NCI-H2227 (cell line): ENCODE measurements at regions not wholly inside any gene's neighbourhood (a gene's known extent, or its start where the extent isn't known, plus 50 kb on each side); places are given as distances from the start of the nearest gene placed in this dataset.

Source experiments
- DNase-seq: peaks from one replicate; lab custom pipeline; 2025; ENCODE audit not compliant: unreplicated experiment; lab: John Stamatoyannopoulos, UW

DNA sequence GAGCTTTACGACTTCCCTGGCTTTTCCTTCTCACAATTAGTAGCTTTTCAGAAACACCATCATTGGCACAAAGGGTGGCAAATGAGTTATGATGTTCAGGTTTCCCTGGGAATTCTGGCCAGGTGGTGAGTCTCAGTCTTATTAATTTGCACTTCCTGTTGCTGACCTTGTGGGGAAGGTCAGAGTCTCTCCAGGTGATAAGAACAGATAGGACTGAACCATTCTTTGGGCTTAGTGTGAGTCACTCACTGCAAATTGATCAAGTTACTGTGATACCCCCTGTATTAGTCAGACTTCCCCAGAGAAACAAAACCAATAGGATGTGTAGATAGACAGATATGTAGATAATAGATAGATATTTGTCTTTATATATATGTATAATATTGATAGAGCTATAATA, 53.8 kb upstream of the RANBP3L start:
- DNase-seq, result no peak

DNA sequence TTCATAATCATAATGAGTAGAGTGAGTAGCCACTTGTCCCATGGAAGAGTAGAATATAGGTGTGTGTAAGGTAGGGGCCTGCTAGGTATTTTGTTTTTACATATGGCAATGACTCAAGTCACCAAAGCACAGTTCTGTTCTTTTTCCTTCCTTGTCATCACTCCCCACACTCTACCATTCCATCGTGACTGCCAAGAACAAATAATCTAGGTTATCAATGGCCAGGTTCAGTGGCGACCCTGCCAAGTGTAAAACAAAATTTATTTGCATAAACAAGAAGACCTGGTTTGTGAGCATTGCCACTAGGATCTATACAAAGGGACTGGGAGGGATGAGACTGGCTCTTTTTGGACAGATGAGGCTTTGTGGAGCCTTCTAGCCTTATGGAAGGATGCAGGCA, 55.2 kb upstream of the RANBP3L start:
- DNase-seq, result no peak

DNA sequence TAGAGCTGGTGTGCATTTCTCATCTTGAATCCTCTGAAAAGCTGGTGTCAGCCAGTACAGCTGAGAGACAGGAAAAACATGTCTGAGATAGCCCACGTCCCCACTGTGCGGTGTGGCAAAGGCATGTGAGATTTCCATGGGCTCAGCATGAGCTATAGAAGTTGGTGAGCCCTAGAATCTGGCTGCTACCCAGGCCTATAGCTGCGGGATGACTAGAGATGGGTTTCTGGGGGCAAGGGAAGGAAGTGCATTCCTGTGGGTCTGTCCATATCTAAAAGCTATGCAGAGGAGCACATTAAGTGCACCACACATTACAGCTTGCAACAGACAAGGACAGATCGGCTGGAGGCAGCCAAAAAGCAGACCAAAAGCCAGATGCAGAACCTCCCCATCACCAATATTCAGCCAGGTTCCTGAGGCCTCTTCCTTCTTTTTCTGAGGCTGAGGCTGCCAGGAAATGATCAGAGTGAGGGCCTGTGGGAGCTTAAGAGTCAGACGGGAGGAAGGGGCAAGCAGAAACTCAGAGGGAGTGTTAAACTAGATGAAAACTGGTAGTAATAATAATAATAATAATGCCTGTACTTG, 55.8 kb upstream of the RANBP3L start:
- no peak for DNase-seq

DNA sequence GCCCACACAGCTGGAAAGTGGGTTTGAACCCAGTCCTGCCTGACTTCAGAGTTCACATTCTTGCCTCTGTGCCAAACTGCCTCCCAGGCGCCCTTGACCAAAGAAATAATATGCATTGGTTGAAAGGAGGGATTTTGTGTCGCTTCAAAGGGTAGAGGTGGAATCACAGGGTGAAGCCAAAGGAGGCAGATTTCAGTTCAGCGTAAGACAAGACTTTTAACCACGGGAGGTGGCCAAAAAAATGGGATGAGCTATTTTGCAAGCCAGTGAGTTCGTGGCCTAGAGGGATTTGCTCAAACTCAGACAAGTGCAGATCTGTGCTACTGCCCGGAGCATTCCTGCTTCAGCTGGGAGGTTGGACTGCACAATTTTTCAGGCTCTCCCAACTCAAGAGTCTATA, 57.6 kb upstream of the RANBP3L start:
- no peak for DNase-seq

DNA sequence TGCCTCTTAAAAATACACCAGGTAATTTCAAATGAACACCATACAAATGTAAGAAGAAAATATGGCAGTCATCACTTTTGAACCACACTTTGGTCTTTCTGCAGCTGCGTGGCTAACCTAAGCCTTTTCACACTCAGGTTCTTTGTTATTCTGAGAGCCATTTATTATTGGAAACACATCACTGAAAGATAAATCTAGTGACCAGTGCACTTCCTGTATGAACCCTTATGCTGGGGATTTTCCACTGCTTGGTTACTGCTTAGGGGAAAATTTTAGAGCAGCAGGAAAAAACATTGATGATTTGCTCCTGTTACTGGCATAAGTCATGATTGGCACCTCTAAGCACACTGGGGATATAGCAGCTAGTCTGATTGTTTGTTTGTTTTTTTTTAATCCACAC, 58.6 kb upstream of the RANBP3L start:
- DNase-seq, result no peak

DNA sequence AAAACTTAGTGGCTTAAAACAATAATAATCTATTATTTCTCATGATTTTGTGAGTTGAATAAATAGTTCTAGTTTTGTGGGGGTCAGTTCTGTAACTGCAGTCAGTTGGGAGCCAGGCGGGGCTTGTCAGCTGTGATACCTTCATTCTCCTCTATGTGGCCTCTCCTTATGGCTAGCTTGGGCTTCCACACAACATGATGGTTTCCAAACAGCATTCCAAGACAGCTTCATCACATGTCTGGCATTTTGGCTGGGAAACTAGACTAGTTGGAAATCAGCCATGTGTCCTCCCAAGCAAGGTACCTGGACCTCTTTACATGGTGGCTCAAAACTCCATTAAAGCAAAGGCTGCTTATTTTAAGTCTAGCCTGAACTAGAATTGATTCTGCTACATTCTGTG, 61.4 kb upstream of the RANBP3L start:
- DNase-seq, result no peak

DNA sequence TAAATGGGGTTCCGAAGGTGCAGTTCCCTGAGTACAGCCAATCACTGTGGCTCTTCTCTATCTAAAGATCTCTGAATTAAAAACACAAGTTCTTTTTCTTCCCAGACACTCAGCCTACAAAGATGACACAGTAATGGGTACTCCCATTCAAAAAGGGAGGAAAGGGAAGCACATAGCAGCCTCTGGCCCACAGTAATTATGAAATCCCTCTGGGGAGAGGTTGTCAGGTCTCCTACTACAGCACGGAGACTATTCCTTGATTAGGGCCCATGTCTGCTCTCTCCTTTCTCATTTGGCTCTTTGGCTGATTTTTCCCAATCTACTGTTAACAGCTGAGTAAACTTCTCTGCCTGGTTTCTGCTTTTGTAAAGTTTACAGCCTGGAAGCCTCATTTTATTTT, 62.0 kb upstream of the RANBP3L start:
- DNase-seq, result no peak

DNA sequence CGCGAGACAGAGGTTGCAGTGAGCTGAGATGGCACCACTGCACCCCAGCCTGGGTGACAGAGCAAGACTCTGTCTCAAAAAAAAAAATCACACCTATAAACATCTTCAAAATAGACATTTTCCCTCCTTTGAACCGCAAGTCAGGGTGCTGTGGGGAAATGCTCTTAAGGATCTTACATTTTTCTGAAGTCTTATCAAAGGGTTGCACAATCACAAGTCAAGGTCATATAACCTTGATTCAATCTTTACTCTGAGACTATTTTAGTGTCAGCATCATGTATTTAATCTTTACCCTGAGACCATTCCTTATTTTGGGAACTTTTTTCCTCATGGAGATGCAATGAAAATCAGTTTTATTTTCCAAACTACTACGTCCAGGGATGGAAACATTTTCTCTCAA, 62.8 kb upstream of the RANBP3L start:
- DNase-seq, result no peak

DNA sequence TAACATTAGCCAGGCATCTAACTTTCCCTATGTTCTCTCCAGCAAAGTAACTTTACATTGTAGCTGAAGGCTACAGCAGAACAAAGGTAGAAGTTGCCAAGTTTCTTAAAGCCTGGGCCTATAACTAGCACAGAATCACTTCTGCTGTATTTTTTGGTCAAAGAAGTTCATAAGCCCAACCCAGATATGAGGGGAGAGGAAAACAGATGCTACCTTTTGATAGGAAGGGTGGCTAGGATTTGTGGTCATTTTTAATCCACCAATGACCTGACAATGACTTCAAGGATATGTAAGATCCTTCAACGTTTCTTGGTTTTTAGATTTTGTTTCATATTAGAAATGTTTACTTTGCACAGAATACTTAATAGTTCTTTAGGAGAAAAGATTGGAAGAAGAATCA, 64.2 kb upstream of the RANBP3L start:
- no peak for DNase-seq

DNA sequence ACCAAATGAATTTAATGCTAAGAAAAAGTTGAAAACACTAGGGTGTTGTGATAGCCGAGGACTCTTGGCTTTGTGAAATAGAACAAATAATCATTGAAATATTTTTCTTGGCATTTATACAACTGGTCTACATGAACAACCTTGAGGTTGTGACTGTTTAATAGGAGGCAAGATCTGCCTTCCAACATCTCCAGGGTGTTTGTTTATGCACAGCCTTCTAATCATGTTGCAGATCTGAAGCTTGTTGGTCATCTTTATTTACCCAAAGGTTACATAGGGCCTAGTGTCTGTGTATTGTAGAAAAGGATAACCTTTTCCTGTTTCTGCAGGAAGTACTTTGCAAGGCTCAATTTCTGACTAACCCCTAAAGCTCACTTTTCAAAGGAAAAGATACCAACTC, 65.2 kb upstream of the RANBP3L start:
- no peak for DNase-seq

DNA sequence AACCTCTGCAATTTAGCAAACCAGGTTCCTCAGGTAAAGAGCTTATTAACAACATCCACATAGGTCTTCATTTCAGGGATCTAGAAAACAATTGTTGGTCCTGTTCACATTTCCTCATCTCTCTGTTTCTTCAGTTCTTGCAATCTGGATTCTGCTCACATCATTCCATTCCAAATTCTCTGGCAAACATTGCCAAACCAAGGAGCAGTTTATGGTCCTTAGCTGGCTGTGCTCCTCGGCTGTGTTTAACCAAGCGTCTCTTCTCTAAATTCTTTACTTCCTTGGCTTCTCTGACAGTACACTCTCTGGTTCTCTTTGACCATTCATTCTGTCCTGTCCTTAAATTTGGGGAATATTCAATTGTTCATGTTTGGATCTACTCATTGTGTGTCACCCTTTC, 65.8 kb upstream of the RANBP3L start:
- no peak for DNase-seq

DNA sequence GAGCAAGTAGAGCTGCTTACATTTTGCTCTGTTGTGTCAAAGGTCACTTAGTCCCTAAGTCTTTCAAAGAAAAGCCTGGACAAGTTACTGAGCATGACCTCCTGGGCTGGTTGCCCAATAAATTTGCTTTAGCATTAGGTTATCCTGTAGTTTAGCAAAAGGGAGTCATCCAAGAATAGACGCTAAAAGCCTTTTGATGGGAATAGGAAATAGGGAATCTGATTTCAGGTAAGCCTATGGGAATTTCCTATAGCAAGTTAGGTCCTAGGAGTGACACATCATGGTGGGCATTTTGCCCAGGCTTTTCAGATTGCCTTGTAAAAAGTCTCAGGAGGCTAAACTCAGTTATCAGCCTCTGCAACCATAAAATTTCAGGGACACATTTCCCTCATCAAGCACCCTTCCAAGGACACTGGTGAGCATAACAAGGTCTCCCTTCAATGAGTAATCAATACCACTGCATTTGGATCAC, 67.6 kb upstream of the RANBP3L start:
- DNase-seq, result no peak

DNA sequence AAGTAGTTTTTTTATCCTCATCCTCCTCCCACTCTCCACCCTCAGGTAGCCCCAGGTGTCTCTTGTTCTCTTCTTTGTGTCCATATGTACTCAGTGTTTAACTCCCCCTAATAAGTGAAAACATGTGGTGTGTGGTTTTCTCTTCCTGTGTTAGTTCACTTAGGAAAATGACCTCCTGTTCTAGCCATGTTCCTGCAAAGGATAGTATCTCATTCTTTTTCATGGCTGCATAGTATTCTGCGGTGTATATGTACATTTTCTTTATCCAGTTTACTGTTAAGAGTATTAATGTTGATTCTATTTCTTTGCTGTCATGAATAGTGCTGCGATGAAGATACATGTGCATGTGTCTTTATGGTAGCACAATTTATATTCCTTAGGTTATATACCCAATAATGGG, 68.4 kb upstream of the RANBP3L start:
- no peak for DNase-seq

DNA sequence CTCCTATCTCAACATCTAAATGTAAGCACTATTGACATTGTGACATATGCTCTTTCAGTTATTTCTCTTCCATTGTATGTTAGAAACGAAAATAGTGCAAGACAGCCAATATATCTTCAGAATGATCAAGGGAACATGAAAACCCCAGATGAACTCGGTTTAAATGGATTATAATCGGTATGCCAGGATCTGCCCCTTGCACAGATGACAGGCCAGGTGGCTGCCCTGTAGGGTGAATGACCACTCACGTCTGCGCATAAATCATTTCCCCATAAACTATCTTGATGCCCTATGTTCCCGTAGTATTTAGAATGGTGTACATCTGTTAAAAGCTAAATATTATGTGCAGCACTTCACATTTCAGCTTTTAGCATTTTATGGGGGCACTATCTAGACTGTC, 69.7 kb upstream of the RANBP3L start:
- DNase-seq, result no peak

DNA sequence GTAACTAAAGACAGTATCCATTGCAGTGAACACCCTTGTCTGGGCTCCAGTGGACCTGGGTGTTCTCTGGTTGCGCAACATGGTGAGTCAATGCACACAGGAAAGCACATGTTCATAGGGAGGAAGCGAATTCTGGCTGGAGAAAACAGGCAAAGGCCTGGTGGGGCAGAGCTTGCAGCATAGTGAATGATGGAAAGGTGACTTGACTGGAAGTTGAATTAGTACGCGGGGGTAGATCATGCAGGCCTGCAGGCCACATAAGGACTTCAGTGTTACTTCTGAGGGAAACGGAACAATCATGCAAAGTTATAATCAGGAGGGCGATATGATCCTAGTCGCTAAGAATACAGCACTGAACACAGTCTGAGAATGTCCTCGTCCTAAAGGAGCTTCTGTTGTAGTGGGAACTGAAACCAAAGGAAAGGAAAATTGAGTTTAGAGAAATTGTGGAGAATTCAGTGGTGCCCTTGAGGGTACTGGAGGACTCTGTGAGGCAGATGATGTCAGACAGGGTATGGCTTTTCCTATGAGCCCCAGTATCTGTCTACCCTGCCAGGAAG, 71.9 kb upstream of the RANBP3L start:
- DNase-seq, result no peak

DNA sequence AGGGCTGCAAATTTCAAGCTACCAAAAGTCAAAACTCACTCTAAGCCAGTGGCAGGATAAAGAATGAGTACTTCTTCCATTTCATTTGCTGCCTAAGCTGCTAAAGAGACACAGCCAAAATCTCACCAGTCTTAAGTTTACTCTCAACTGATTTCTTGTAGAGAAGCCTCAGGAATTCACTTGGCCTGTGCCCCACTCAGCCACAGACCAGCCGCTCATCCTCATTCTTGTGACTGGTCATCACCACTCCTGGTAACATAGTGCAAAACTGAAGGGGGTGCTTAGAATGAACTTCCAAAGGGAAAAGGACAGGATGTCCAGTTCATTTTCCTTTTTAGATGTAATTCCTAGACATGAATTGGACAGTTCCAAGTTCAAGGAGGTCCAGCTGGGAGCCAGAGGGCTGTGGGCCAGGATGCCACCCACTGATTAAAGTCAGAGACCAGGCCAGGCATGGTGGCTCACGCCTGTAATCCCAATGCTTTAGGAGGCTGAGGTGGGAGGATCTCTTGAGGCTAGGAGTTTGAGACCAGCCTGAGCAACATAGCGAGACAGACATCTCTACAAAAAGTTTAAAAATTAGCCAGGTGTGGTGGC, 72.7 kb upstream of the RANBP3L start:
- DNase-seq, result no peak

DNA sequence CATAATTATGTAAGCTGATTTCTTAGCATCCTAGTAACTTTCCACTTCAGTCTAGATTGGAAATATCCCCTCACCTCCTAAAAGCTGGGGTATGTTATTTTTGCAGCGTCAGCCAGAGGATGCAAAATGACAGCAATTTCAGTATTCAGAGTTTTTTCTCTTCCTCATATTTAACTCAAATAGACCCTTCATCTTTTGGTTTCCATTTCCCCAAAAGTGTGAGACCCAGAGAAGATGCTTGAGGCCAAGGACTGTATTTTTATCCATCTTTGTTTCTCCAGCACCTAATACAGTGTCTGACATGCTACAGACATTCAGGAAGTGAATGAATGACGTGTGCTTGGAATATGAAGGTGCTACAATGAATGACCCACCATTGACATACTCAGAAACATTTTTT, 75.5 kb upstream of the RANBP3L start:
- no peak for DNase-seq

DNA sequence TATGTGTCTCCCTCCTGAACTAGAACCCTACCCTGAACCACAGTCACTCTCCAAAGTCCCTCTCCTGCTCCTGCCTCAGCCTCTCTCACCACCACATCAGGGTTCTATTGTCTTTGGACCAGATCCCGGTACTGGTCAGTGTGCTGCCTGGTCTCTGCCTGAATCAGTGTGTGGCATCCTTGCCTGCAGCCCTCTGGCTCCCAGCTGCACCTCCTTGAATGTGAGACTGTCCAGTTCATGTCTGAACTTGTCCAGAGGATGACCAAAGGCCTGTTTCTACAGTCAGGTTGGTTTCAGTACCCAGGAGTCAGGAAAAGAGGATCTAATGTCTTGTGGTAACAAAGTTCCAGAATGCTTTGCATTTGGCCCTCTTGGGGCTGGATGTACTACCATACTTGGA, 76.8 kb upstream of the RANBP3L start:
- no peak for DNase-seq

DNA sequence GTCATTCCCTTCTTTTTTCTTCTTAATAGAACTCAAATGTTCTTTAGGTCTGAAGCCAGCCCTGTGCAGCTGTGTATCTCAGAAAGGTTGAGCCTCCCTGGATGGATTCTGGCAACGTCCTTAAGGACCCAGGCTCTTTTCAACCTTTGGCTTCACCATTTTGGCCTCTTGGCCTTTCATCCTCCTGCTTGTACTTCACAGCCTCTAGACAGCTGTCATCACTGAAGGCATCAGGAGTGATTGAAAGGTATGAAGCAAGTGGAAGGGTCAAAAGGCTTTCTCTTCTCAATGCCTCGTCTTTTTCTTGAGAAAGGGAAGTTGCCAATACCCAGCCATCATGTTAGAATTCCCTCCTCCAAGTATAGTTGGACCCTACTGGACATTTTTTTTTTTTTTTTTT, 81.2 kb upstream of the RANBP3L start:
- DNase-seq, result no peak

DNA sequence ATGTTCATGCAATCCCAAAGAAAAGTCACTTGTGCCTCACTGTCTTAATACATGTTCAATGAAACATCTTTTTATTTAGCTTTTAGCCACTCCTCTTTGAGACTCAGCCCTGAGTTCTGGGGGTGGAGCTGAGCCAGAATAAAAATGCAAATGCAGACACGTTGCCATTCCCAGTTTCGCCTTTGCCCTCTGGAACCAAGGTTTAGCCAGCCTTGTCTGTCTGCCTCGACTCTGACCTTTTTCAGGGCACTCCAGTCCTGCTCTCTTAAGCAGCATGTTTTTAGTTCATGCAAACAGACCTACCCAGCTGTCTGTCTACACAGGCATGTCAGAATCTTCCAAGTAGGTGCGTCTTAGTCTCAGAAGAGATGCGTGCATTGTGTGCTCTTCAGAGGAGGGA, 82.2 kb upstream of the RANBP3L start:
- DNase-seq, result no peak

DNA sequence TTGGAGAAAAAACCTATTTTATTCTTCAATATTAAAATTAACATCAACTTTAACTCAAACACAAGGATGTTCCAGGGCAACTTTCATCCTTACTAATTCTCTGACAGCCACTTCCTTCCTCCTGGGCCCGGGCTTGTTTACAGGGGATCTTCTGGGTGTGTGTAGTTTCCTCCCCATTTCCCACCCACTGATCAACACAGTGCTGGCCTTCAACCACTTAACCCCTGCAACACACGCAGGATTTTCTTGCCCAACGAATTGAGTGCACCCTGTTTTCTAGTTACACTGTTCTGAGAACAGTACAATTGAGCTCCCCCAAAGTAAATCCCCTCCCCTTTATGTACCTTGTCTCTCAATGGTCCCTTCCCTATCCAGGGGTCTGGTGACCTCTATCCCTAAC, 83.1 kb upstream of the RANBP3L start:
- DNase-seq, result no peak

DNA sequence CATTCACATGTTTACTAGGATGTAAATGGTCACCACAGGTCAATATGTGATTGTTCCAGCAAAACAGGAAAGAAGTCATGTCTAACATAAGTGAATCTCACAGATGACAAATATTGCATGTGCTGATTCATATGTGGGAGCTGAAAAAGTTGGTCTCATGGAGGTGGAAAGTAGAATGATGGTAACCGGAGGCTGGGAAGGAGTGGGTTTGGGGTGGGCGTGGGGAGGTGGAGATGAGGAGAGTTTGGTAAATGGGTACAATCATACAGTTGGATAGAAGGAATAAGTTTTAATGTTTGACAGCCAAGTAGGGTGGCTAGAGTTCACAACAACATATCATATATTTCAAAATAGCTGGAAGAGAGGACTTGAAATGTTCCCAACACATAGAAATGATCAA, 83.8 kb upstream of the RANBP3L start:
- DNase-seq, result no peak

DNA sequence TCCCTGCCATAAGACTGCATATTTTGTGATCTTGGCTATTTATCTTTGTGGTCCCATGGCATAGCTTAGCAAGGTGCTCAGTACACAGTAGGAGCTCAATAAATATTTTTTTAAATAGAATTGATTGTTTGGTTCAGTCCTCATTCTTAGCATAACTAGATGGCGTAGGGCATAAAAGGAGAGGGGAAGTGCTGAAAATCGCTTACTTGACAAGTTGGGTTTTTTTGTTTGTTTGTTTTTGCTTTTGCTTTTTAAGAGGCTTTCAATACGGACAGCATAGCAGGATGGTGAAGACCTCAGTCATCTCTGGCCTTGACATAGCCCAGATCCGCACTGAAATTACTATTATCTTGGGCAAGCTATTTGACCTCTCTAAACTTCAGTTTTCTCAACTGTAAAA, 86.6 kb upstream of the RANBP3L start:
- no peak for DNase-seq
